Stimulated activated naive CD8-positive, alpha-beta T cell treated with anti-CD3 and anti-CD28 coated beads, Interleukin-15, amount 100 ng/mL, for 72 hours (primary cell): ENCODE measurements at regions not wholly inside any gene's neighbourhood (a gene's known extent, or its start where the extent isn't known, plus 50 kb on each side); places are given as distances from the start of the nearest gene placed in this dataset.
"Not testable (repeated sequence)": the region's sequence is repeated elsewhere in the genome, so short reads cannot be mapped to it uniquely, and the experiment has no call there.

ENCODE experiments used
- ATAC-seq: fragments of 150-1000 bp; cut with Tn5 transposase; 2 replicates; pipeline ENCODE4 v1.10.0; 2021; ENCODE audit warnings: mild to moderate bottlenecking, moderate library complexity
- DNase-seq, 2 donors: peaks; one replicate each; pipeline ENCODE4 v3.0.0; 2021 to 2022
- H3K27ac Mint-ChIP-seq, 2 donors: one replicate each; pipeline ENCODE4 v1.8.0; 2022; ENCODE audit warnings: mild to moderate bottlenecking in 2 of 2, mixed read lengths in 2 of 2, moderate library complexity in 2 of 2
- H3K27me3 Mint-ChIP-seq: one replicate; pipeline ENCODE4 v1.8.0; 2022; ENCODE audit warnings: mixed read lengths
- H3K4me1 Mint-ChIP-seq: one replicate; pipeline ENCODE4 v1.8.0; 2022; ENCODE audit warnings: mild to moderate bottlenecking, mixed read lengths
- H3K4me3 Mint-ChIP-seq, 2 donors: one replicate each; pipeline ENCODE4 v1.8.0; 2022; ENCODE audit warnings: mild to moderate bottlenecking in 2 of 2, mixed read lengths in 2 of 2, moderate library complexity in 1 of 2
- H3K9me3 Mint-ChIP-seq, 2 donors: one replicate each; pipeline ENCODE4 v1.8.0; 2022; ENCODE audit warnings: mixed read lengths in 2 of 2

DNA sequence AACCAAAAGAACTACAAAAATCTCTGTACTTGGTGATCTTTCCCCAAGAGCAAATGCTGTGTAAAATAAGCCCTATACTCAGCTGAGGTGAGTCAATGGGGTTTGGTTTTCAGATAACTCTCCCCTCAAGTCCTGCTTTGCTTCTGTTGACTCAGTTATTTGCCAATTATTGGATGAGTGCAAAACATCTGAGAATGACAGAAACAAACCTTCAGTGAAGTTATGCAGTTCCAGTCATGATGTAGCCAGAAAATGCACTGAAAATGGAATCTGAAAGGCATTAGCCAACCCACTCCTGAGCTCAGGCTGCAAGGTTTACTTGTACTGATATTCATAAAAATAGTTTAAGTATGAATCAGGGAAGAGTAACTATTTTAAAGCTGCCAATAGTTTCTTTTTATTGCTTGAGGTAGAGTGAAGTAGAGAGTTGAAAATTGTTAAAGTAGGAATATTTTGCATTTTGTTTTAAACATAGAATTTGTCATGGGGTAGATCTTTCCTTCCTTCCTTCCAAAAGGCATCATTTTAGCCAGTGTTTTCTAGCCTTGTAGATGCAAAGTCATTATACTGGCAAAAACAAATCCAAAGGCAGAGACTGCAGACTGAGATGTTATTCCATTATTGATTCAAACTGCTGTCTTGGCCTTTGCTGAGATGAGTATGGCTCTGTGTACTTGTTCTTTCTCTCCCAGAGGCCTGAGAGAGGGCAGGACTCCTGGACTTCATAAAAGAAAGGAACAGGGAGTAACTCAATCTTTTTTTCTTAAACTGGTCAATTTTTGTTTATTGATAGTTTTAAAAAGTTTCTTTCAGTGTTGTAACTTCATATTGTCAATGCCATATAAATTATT, 215.3 kb downstream of the RND3 start:
- peaks cover 4 to 13% of the 10 kb centered on the region in 2 donors for H3K9me3 Mint-ChIP-seq
- H3K4me3 Mint-ChIP-seq = no peak overlapping the region
- no peaks in the 10 kb centered on the region for H3K4me1 Mint-ChIP-seq
- no peak for DNase-seq
- H3K27ac Mint-ChIP-seq = no peak overlapping the region
- no peaks in the 10 kb centered on the region for H3K27me3 Mint-ChIP-seq
- ATAC-seq = no peak

DNA sequence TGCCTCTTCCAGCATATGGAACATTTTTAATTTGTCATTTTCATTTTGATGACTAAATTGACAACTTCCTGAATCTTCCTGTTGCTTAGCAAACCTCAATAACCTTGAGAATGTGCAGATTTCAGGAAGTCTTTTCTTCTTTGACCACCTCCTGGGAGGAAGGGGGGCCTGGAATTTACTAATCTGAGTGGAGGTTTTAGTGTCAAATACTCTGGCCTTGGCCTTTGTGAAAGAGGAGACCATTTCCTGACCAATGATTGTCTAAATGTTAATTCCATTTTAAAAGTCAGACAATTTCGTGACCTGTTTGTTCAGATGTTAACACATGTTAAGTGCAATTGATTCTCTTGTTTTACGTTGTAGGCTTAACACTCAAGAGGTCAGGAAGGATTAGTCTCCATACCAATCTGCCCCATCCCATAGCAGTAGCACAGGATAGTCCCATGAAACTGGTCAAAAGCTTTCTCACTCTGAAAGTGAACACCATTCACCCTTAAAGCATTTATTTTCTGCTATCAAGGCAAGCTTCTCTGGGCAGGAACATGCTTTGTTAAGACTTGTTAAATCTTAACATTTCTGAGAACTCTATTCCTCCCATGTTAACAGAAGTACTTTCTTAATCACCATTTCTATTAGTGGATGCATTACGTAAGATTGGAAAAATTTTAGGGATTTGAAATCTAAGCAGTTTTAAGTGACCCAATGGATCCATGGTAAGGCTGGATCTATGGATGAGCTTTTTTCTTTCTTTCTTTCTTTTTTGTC, 219.6 kb downstream of the RND3 start:
- Mint-ChIP-seq H3K27me3 (no peaks in the 10 kb centered on the region), H3K27ac (no peak overlapping the region), H3K4me1 (no peaks in the 10 kb centered on the region), H3K9me3 (no peaks in the 10 kb centered on the region), H3K4me3 (no peak overlapping the region)
- DNase-seq (no peak), ATAC-seq (no peak)

DNA sequence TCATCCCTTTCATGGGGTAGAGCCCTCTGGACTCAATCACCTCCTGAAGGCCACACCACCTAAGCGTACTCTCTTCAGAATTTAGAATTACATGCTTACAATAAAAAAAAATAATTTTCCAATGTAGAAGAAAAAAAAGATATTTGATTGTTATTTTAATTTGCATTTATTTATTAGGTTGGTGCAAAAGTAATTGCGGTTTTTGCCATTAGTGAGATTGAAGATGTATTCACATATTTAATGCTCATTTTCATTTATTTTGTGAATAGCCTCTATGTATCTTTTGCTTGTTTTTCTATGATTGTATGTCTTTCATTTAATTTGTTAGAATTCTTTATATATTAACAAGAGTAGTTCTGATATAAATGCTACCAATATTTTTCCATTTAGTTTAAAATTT, 220.5 kb downstream of the RND3 start:
- no peaks in the 10 kb centered on the region for H3K27me3 Mint-ChIP-seq
- H3K27ac Mint-ChIP-seq = no peak overlapping the region
- no peaks in the 10 kb centered on the region for H3K9me3 Mint-ChIP-seq
- no peak for DNase-seq
- H3K4me1 Mint-ChIP-seq = no peaks in the 10 kb centered on the region
- no peak for ATAC-seq
- no peak overlapping the region for H3K4me3 Mint-ChIP-seq

DNA sequence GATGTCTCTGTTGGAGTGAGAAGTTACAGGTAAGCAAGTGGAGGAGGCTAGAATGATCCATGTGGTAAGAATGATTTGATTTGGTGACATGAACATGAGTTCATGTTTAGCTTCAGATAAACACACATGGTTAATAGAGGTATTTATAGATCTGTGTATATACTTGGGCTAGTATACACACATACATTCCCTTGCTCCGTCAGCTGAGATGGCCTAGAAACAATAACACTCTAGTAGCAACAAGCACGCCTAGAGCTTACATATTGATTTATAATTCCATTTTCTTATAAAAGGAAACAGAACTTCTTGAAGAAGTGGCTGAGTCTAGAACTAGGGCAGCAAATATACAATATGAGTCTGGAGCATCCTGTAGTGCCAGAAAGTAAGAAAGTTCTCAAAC, 223.0 kb downstream of the RND3 start:
- Mint-ChIP-seq H3K4me1 (no peaks in the 10 kb centered on the region), H3K27ac (no peak overlapping the region), H3K27me3 (no peaks in the 10 kb centered on the region), H3K4me3 (no peak overlapping the region), H3K9me3 (no peaks in the 10 kb centered on the region)
- no peak for DNase-seq
- ATAC-seq = no peak

DNA sequence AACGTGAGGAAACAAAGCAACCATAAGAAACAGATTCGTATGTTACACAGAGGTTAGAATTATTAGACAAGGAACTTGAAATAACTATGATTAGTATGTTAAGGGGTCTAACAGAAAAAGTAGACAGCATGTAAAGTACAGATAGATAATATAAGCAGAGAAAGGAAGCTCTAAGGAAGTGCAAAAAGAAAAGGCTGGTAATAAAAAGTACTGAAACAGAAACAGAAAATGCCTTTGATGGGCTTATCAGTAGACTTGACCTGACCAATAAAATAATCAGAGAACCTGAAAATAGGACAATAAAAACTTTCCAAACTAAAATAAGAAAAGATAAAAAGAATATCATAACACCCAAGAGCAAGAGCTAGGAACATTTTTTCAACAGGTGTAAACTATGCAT, 225.8 kb downstream of the RND3 start:
- H3K4me1 Mint-ChIP-seq = no peaks in the 10 kb centered on the region
- DNase-seq (no peak), ATAC-seq (no peak)
- H3K4me3 Mint-ChIP-seq = no peak overlapping the region
- no peaks in the 10 kb centered on the region for H3K9me3 Mint-ChIP-seq
- no peaks in the 10 kb centered on the region for H3K27me3 Mint-ChIP-seq
- H3K27ac Mint-ChIP-seq = no peak overlapping the region

DNA sequence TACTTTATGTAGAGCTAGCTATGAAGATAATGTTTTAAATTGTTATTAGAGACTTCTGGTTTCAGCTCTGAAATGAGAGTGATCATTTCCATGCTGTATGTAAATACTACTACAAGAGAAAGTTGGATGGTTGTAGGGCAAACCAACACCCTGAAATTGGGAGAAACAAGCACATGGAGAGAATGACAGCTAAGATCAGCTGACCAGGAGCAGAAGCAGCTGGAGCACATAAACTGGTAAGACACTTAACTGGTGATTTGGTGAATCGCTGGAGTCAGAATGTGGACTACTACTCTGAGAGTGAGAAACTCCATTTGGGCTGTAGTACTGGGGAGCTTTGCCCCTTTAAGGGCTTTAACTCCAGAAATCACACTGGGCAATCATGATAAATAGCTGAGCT, 226.8 kb downstream of the RND3 start:
- H3K27ac Mint-ChIP-seq = no peak overlapping the region
- ATAC-seq (no peak), DNase-seq (no peak)
- H3K4me1 Mint-ChIP-seq = no peaks in the 10 kb centered on the region
- no peak overlapping the region for H3K4me3 Mint-ChIP-seq
- H3K27me3 Mint-ChIP-seq = no peaks in the 10 kb centered on the region
- H3K9me3 Mint-ChIP-seq = no peaks in the 10 kb centered on the region

DNA sequence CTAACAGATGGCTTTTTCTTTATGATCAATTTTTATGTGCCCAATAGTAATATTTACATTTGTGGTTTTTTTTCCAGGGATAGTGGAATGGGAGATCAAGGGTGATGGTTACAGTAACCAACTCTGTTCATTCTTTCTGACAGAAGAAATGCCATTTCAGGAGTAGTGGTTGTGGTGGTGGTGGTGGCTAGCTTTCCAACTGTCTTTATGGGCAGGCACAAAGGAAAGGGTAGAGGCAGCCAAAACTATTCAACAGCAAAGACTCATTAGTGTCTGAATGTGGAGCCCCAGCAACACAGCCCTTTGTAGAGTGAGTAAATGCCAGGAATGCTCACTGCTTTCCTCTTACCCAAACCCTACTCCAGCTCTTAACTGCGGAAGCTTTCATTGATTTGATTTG, 227.7 kb downstream of the RND3 start:
- DNase-seq = no peak
- Mint-ChIP-seq H3K9me3 (no peaks in the 10 kb centered on the region), H3K27me3 (no peaks in the 10 kb centered on the region), H3K27ac (no peak overlapping the region), H3K4me3 (no peak overlapping the region), H3K4me1 (no peaks in the 10 kb centered on the region)
- ATAC-seq = no peak

DNA sequence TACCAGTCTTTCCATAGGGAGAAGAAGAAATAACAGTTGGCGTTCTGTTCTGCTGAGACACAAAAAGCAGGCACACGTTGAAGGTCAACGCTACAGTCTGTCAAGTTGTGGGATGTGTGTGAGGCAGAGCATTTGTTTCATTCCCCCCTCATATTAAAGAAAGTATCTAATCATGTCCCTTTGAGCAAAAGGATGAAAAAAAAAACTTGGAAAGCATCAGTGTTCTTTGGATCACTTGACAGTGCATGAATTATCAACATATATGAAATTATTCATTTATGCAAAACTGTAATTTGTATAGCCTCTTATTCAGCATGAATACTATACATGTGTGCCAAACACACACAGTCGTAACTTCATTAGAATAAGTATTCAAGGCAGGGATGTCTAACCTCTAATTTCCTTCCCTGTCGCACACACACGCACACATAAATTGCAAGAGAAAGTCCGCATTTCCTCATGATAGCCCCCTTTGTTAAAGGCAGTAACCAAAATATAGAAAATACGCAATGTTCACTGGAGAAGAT, 228.6 kb downstream of the RND3 start:
- no peaks in the 10 kb centered on the region for H3K27me3 Mint-ChIP-seq
- H3K4me1 Mint-ChIP-seq = no peaks in the 10 kb centered on the region
- ATAC-seq = no peak
- no peaks in the 10 kb centered on the region for H3K9me3 Mint-ChIP-seq
- DNase-seq = no peak
- no peak overlapping the region for H3K27ac Mint-ChIP-seq
- H3K4me3 Mint-ChIP-seq = no peak overlapping the region

DNA sequence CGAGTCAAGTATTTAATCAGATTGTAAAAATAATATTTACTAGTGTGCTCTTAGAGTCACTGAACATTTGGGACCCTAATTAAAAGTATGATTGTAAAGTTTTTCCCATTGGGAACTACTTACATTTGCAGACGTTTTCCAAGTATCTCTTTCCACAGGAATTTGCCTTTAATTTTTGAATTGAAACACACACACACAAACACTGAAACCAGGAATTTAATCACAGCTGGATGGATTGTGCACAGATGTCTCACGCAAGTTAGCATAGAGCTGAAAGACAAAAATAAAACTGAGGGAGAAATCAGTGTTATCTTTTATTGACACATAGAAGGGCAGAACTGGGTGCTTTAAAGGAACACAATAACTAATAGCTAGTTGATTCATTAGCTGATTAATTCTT, 230.7 kb downstream of the RND3 start:
- Mint-ChIP-seq H3K4me1 (no peaks in the 10 kb centered on the region), H3K27me3 (no peaks in the 10 kb centered on the region)

DNA sequence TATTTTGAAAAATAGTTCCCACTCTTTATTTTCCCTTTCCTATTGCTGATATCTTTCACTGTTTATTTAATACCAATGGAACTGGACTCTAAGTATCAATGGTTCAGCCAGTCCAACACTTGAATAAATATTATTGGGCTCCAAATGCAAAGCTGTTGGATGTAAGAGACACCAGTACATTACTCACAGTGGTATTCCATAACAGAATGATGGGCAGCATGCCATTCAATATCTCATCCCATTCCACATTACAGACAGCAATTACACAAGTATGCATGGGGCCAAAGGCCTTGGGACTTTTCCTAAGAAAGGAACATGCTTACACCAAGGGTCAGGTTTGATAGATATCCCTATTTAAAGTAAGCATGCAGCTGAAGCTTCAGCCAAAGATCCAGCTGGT, 231.9 kb downstream of the RND3 start:
- no peaks in the 10 kb centered on the region for H3K4me1 Mint-ChIP-seq

More for the DNA sequence above, 230.7 kb downstream of the RND3 start:
- DNase-seq = no peak
- Mint-ChIP-seq H3K9me3 (no peaks in the 10 kb centered on the region), H3K27ac (no peak overlapping the region), H3K4me3 (no peak overlapping the region)
- ATAC-seq = no peak

DNA sequence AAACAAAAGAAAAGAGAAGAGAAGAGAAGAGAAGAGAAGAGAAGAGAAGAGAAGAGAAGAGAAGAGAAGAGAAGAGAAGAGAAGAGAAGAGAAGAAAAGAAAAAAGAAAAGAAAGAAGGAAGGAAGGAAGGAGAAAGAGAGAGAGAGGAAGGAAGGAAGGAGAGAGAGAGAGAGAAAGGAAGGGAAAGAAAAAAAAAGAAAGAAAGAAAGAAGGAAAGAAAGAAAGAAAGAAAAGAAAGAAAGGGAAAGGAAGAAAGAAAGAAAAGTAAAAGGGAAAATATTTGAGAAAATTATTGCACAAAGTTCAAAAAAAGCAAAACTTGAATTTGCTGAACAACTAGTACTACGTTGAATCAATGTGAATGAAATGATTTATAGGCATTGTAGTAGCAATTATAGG, 237.7 kb downstream of the RND3 start:
- H3K27ac Mint-ChIP-seq, H3K9me3 Mint-ChIP-seq, H3K4me3 Mint-ChIP-seq, DNase-seq, H3K27me3 Mint-ChIP-seq, H3K4me1 Mint-ChIP-seq, ATAC-seq: not testable (repeated sequence)

More for the DNA sequence above, 231.9 kb downstream of the RND3 start:
- no peak for DNase-seq
- no peaks in the 10 kb centered on the region for H3K27me3 Mint-ChIP-seq
- H3K4me3 Mint-ChIP-seq = no peak overlapping the region
- no peak overlapping the region for H3K27ac Mint-ChIP-seq
- ATAC-seq = no peak
- H3K9me3 Mint-ChIP-seq = no peaks in the 10 kb centered on the region

DNA sequence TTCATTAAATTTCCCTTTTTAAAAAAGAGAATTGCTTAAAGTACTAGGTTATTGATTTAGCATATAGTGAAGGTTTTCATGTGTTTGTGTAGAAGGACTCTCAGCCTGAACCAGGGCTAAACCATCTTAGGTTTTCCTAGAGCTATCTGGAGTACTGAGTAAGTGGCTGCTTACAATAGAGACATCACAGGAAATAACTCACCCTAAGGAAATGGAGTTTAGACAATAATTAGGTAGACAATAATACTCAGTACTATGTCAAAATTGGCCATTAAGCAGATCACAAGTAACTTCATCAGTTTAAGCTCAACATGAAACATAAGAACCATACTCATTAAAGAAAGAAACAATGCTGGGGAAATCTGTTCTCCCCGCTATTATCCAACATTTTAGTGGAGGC, 240.0 kb downstream of the RND3 start:
- Mint-ChIP-seq H3K9me3 (no peaks in the 10 kb centered on the region), H3K4me1 (no peaks in the 10 kb centered on the region), H3K4me3 (no peak overlapping the region), H3K27ac (no peak overlapping the region), H3K27me3 (no peaks in the 10 kb centered on the region)
- DNase-seq = no peak
- ATAC-seq = no peak

DNA sequence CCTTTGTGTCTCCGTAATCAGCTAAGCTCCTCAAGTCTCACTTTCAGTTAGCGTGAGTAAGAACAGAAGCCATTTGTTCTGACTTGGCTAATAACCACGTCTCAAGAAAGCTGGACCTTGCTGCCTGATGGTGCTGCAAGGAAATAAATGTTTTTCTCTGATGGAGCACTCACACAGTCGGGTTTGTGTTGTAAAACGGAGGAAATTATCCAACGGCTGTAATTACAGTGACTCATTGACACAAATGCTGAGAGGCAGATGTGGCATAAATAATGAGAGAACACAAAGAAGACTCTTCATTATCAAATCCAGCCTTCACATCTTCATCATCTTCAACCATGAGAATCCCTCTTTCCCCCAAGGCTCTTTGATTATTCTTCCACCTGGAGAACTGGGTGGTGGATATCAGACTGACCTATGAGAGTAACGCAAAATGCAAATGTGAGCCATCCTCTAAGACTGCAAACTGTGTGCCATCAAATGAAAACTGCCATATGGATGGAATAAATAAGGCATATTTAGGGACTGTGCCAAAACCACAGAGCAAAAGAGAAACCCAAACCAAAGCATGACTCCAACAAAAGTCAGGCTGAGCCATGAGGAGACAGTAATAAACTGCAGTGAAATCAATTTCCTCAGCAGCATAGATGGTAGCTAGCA, 252.6 kb downstream of the RND3 start:
- ATAC-seq (no peak), DNase-seq (no peak)
- Mint-ChIP-seq H3K4me3 (no peak overlapping the region), H3K27me3 (no peaks in the 10 kb centered on the region), H3K9me3 (no peaks in the 10 kb centered on the region), H3K27ac (no peak overlapping the region), H3K4me1 (no peaks in the 10 kb centered on the region)

DNA sequence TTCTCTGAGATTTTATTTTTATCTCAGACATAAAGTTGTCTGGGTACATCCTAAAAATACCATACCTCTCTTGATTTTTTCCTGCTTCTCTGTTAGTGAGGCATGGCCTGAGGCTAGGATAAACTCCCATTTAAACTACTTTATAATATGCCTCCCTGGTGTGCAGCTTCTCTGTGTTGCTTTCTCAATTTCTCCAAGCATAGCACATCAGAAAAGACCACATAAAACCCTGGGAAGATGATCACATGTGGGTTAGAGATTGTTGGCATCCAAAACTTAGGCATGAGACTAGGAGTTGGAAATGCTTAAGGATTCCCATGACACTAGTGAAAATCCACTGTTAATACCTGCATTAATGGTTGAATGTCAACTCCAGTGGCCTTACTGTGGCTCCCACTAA, 254.6 kb downstream of the RND3 start:
- DNase-seq = no peak
- Mint-ChIP-seq H3K27me3 (no peaks in the 10 kb centered on the region), H3K9me3 (no peaks in the 10 kb centered on the region), H3K27ac (no peak overlapping the region), H3K4me1 (no peaks in the 10 kb centered on the region), H3K4me3 (no peak overlapping the region)
- no peak for ATAC-seq

DNA sequence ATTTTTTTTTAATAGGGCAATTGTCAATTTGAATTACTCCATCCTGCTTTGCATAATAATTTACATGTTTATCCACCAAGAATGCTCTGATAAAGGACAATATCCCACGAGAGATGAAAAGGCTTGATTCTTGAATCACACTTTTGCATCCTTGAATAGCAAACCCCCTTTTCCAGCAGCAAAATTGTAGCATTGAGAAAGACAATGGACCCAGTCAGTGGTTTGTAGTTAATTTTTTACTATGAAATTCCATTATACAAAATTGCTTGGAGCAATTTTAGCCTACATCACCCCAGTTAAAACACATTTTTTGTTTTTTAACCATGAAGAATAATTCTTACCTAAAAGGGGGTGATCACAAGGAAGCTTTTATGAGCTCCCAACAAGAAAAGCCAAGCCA, 255.1 kb downstream of the RND3 start:
- no peak overlapping the region for H3K4me3 Mint-ChIP-seq
- H3K9me3 Mint-ChIP-seq = no peaks in the 10 kb centered on the region
- H3K27me3 Mint-ChIP-seq = no peaks in the 10 kb centered on the region
- no peaks in the 10 kb centered on the region for H3K4me1 Mint-ChIP-seq
- DNase-seq (no peak), ATAC-seq (no peak)
- H3K27ac Mint-ChIP-seq = no peak overlapping the region

DNA sequence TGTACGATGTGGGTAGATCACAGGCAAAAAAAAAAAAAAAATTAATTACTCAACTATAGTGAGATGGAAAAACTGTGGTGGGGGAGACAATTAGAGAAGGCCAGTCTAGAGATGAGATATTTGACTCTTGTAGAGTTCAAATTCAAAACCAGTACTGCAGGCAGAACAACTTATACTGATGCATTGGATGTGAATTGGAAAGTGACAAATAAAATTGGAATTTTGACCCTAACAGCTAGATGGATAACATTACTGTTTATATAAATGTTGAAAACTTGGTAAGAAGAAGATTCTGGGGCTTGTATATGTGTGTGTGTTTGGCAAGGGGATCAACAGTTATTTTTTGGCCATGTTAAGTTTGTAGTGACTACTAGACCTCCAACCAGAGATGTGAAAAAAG, 256.9 kb downstream of the RND3 start:
- Mint-ChIP-seq H3K4me1 (no peaks in the 10 kb centered on the region), H3K27me3 (no peaks in the 10 kb centered on the region), H3K27ac (no peak overlapping the region), H3K9me3 (no peaks in the 10 kb centered on the region), H3K4me3 (no peak overlapping the region)
- ATAC-seq (no peak), DNase-seq (no peak)
